ENCODE measurements at regions not wholly inside any gene's neighbourhood (a gene's known extent, or its start where the extent isn't known, plus 50 kb on each side); places are given as distances from the start of the nearest gene placed in this dataset.

GRCh38 chr2:185337033-185337432 lies 401.6 kb upstream of the FSIP2 start:
- TF ChIP-seq, protein P1, sequence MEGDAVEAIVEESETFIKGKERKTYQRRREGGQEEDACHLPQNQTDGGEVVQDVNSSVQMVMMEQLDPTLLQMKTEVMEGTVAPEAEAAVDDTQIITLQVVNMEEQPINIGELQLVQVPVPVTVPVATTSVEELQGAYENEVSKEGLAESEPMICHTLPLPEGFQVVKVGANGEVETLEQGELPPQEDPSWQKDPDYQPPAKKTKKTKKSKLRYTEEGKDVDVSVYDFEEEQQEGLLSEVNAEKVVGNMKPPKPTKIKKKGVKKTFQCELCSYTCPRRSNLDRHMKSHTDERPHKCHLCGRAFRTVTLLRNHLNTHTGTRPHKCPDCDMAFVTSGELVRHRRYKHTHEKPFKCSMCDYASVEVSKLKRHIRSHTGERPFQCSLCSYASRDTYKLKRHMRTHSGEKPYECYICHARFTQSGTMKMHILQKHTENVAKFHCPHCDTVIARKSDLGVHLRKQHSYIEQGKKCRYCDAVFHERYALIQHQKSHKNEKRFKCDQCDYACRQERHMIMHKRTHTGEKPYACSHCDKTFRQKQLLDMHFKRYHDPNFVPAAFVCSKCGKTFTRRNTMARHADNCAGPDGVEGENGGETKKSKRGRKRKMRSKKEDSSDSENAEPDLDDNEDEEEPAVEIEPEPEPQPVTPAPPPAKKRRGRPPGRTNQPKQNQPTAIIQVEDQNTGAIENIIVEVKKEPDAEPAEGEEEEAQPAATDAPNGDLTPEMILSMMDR (conservative IDR thresholded peaks at IDR 0.05) = no peak
- H3K27ac ChIP-seq = no peak overlapping the region

DNA sequence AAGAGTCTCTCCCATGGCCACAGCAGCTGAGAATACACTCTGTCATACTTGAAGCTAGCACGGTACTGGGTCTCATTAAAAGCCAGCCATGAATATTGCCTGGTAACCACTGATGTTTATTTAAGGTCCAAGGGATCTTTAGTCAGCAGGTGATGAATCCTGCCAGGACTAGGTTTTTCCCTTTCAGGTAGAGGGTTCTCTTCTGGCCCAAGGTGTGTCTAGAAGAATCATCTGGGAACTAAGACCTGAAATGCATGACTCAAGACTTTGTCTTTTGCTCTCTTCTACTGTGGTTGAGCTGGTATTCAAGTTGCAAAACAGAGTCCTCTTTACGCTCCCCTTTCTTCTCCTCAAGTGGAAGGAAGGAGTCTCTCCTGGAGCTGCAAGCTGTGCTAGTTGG lies 400.5 kb upstream of the FSIP2 start:
- TF ChIP-seq, protein P1 (conservative IDR thresholded peaks at IDR 0.05) = no peak
- no peak overlapping the region for H3K27ac ChIP-seq

DNA sequence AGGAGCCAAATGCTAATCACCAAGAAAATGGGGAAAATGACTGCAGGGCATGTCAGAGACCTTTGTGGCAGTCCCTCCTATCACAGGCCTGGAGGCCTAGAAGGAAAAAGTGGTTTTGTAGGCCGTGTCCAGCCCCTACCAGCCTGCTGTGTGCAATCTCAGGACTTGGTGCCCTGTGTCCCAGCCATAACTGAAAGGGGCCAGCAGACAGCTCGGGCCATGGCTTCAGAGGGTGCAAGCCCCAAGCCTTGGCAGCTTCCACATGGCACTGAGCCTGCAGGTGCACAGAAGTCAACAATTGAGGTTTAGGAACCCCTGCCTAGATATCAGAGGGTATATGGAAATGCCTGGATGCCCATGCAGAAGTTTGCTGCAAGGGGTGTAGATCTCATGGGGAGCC lies 391.2 kb upstream of the FSIP2 start:
- no peak overlapping the region for H3K27ac ChIP-seq
- TF ChIP-seq, protein P1 (conservative IDR thresholded peaks at IDR 0.05) = no peak

DNA sequence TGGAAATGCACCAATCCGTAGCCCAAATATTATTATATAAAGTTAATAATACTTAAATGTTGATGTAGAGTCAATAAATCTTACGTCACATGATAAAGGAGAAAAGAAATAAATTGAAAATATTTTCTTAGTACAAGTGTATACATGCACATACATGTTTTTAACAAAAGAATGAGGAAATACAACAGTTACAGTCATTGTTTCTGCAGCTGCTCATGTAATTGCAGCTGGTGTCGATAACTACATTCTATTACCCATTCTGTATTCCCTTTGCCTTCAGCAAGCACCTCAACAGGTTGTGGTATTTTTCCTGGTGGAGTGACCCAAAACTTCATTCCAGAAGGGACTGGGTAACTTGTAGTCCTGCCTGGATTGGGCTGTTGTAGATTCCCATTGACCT lies 377.8 kb upstream of the FSIP2 start:
- TF ChIP-seq, protein P1 (conservative IDR thresholded peaks at IDR 0.05) = no peak
- no peak overlapping the region for H3K27ac ChIP-seq

GRCh38 chr2:185372188-185372587 lies 366.4 kb upstream of the FSIP2 start:
- TF ChIP-seq, protein P1 (conservative IDR thresholded peaks at IDR 0.05) = no peak

GRCh38 chr2:185373229-185373628 lies 365.4 kb upstream of the FSIP2 start:
- TF ChIP-seq, protein P1 (conservative IDR thresholded peaks at IDR 0.05) = no peak
- H3K27ac ChIP-seq = no peak overlapping the region

More at GRCh38 chr2:185372188-185372587, 366.4 kb upstream of the FSIP2 start:
- no peak overlapping the region for H3K27ac ChIP-seq

DNA sequence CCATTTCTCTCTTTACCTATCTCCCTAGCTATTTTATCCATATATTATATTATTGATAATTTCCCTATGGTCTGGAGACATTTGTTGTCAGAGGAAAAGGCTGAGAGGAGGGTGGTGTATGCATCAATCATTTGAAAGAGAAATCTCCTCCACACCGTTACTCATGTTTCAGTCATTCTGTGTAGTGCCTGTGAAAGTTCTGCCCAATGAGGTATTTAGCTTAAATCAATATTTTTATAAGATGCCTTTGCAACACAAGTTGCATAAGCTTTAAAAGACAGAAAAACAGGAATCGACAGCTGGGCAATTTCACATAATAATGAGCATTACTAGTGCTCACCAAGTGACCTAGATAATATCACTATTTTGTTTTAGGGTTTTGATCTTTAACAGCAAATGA lies 363.7 kb upstream of the FSIP2 start:
- H3K27ac ChIP-seq = no peak overlapping the region
- TF ChIP-seq, protein P1 (conservative IDR thresholded peaks at IDR 0.05) = no peak

DNA sequence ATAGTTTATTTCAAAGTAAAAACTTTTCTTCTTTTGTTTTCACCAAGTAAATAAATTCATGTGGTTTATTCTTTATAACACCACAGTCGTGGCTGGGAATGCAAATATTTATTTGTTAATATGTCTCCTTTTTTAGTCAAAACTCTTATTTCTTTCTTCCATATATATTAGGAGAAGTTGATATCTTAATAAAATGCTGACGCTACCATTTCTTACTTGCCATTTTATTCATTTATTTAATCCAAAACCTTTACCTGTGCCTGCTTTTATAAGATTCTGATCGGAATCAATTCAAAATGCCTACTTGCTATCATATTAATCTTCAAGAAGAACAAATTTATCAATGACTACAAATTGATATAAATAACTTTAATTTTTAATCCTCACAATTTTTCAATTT lies 362.9 kb upstream of the FSIP2 start:
- TF ChIP-seq, protein P1 (conservative IDR thresholded peaks at IDR 0.05) = no peak
- H3K27ac ChIP-seq = no peak overlapping the region
